ENCODE measurements at regions not wholly inside any gene's neighbourhood (a gene's known extent, or its start where the extent isn't known, plus 50 kb on each side); places are given as distances from the start of the nearest gene placed in this dataset.

- no peaks in the 10 kb centered on the region for H3K27me3 ChIP-seq (ENCODE audit: low read length)
- peaks cover 22% of the 10 kb centered on the region; the same call in 1 of the 2 replicates for H3K4me1 ChIP-seq (ENCODE audit: insufficient read depth, low read length)
- ChIA-PET POLR2A (ENCODE audit: unreplicated experiment) (no interaction called here), CTCF (no interaction called here)
- no peaks in the 10 kb centered on the region for H3K9me3 ChIP-seq (ENCODE audit: low read length)
- H3F3A ChIP-seq (ENCODE audit: low read length, unreplicated experiment), result no peaks in the 10 kb centered on the region
- no peak overlapping the region for H2AFZ ChIP-seq (ENCODE audit: low read length)
- H3K36me3 ChIP-seq (ENCODE audit: low read depth, low read length), result no peaks in the 10 kb centered on the region
- H3K79me2 ChIP-seq (ENCODE audit: low read length), result no peaks in the 10 kb centered on the region
- ATAC-seq (no peak), DNase-seq (no peak)
- no peak overlapping the region for H3K9ac ChIP-seq (ENCODE audit: low read length)
- H4K20me1 ChIP-seq (ENCODE audit: low read length), result no peaks in the 10 kb centered on the region
- H3K27ac ChIP-seq (ENCODE audit: low read length), result no peak overlapping the region
- TF ChIP-seq CTCF (conservative IDR thresholded peaks at IDR 0.05; ENCODE audit: low read depth, low read length) (no peak), EZH2 (IDR thresholded peaks at IDR 0.05; ENCODE audit: low read length, unreplicated experiment) (no peak), EZH2phosphoT487 (IDR thresholded peaks at IDR 0.05; ENCODE audit: borderline replicate concordance, low read length) (no peak)
- H3K4me2 ChIP-seq (ENCODE audit: low read length), result no peak overlapping the region
- H3K9me2 ChIP-seq (replicated peaks; ENCODE audit: low read length), result no peaks in the 10 kb centered on the region
- BruUV-seq (replicated peaks), result no TSS peak
- intact Hi-C loops (cut with micrococcal nuclease), result no loop called here
- no peak overlapping the region for H3K4me3 ChIP-seq (ENCODE audit: low read length)
Observed at GRCh38 chr7:3103614-3104398, 60.1 kb upstream of the CARD11 start.

DNA sequence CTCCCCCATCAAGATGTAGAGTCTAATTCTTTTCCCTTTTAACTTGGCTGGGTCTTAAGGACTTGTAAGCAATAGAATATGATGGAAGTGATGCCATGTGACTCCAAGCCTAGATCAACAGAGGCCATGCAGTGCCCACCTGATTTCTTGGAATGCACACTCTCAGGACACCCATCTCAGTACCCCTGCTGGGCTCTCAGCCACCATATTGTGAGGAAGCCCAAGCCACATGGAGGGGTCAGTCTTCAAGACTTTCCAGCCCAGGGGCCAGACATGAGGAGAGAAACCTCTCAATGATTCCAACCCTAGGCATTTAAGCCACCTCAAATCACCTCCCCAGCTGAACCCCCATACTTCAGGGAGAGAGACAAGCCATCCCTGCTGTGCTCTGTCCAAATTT lies 62.2 kb upstream of the CARD11 start:
- Histone ChIP-seq H3K9ac (ENCODE audit: low read length) (no peak overlapping the region), H4K20me1 (ENCODE audit: low read length) (no peaks in the 10 kb centered on the region), H3K27ac (ENCODE audit: low read length) (0 out of 2 replicates have a peak overlapping the region, but pooled peaks have one; percentile 86), H3K4me3 (ENCODE audit: low read length) (no peak overlapping the region), H2AFZ (ENCODE audit: low read length) (no peak overlapping the region), H3F3A (ENCODE audit: low read length, unreplicated experiment) (no peaks in the 10 kb centered on the region), H3K9me3 (ENCODE audit: low read length) (no peaks in the 10 kb centered on the region), H3K36me3 (ENCODE audit: low read depth, low read length) (no peaks in the 10 kb centered on the region), H3K4me2 (ENCODE audit: low read length) (no peak overlapping the region), H3K79me2 (ENCODE audit: low read length) (no peaks in the 10 kb centered on the region), H3K9me2 (replicated peaks; ENCODE audit: low read length) (no peaks in the 10 kb centered on the region), H3K27me3 (ENCODE audit: low read length) (no peaks in the 10 kb centered on the region), H3K4me1 (ENCODE audit: insufficient read depth, low read length) (peaks cover 28% of the 10 kb centered on the region; the same call in 1 of the 2 replicates)
- ChIA-PET POLR2A (ENCODE audit: unreplicated experiment) (no interaction called here), CTCF (no interaction called here)
- ATAC-seq (no peak), DNase-seq (no peak)
- no TSS peak for BruUV-seq (replicated peaks)
- no peak for TF ChIP-seq CTCF (conservative IDR thresholded peaks at IDR 0.05; ENCODE audit: low read depth, low read length)
- no peak for TF ChIP-seq EZH2 (IDR thresholded peaks at IDR 0.05; ENCODE audit: low read length, unreplicated experiment)
- TF ChIP-seq EZH2phosphoT487 (IDR thresholded peaks at IDR 0.05; ENCODE audit: borderline replicate concordance, low read length), result no peak
- intact Hi-C loops (cut with micrococcal nuclease), result no loop called here

DNA sequence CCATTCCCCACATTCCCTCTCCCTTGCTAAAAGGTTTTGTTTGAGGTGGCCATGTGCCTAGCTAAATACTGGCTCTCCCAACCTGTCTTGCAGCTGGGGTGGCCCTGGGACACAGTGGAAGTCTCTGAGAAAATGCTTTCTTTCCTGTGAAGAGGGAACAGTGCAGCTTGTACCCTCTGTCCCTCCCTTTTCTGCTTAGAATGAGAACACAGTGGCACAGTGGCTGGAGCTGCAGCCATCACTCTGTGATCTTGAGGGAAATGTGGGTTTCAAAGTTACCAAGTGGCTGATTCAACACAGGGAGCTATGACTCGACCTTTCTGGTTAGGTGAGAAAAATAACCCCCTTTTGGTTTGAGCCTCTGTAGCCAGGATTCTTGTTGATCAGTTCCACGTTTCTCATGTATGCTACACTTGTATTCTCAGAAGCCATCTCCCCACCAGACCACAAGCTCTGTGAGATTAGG lies 62.7 kb upstream of the CARD11 start:
- peaks cover 28% of the 10 kb centered on the region; the same call in 1 of the 2 replicates for H3K4me1 ChIP-seq (ENCODE audit: insufficient read depth, low read length)
- POLR2A ChIA-PET (ENCODE audit: unreplicated experiment), result no interaction called here
- H2AFZ ChIP-seq (ENCODE audit: low read length), result no peak overlapping the region
- BruUV-seq (replicated peaks), result no TSS peak
- H3K9me2 ChIP-seq (replicated peaks; ENCODE audit: low read length), result no peaks in the 10 kb centered on the region
- CTCF ChIA-PET, result no interaction called here
- ATAC-seq (no peak), DNase-seq (peak; percentile 28)
- no peak for TF ChIP-seq EZH2phosphoT487 (IDR thresholded peaks at IDR 0.05; ENCODE audit: borderline replicate concordance, low read length)
- TF ChIP-seq CTCF (conservative IDR thresholded peaks at IDR 0.05; ENCODE audit: low read depth, low read length), result no peak
- TF ChIP-seq EZH2 (IDR thresholded peaks at IDR 0.05; ENCODE audit: low read length, unreplicated experiment), result no peak
- H3K79me2 ChIP-seq (ENCODE audit: low read length), result no peaks in the 10 kb centered on the region
- no peak overlapping the region for H3K4me3 ChIP-seq (ENCODE audit: low read length)
- H3K9me3 ChIP-seq (ENCODE audit: low read length), result no peaks in the 10 kb centered on the region
- H3K9ac ChIP-seq (ENCODE audit: low read length), result no peak overlapping the region
- H3K4me2 ChIP-seq (ENCODE audit: low read length), result no peak overlapping the region
- no peaks in the 10 kb centered on the region for H3F3A ChIP-seq (ENCODE audit: low read length, unreplicated experiment)
- intact Hi-C loops (cut with micrococcal nuclease), result no loop called here
- H3K36me3 ChIP-seq (ENCODE audit: low read depth, low read length), result no peaks in the 10 kb centered on the region
- peak overlapping the region; percentile 86 for H3K27ac ChIP-seq (ENCODE audit: low read length)
- H4K20me1 ChIP-seq (ENCODE audit: low read length), result no peaks in the 10 kb centered on the region
- no peaks in the 10 kb centered on the region for H3K27me3 ChIP-seq (ENCODE audit: low read length)

Measured in PC-3 (cell line).